HG02763 (cell line): ENCODE measurements at regions not wholly inside any gene's neighbourhood (a gene's known extent, or its start where the extent isn't known, plus 50 kb on each side); places are given as distances from the start of the nearest gene placed in this dataset.
"Not testable (repeated sequence)": the region's sequence is repeated elsewhere in the genome, so short reads cannot be mapped to it uniquely, and the experiment has no call there.

Experiments used
- ATAC-seq: cut with Tn5 transposase; IDR thresholded peaks from one replicate; pipeline ENCODE4 v1.9.1; 2021; ENCODE audit warnings: mild to moderate bottlenecking, moderate library complexity; ENCODE audit not compliant: unreplicated experiment

- ATAC-seq: no peak
These were observed 476.2 kb downstream of the PPARGC1A start for GRCh38 chr4:23413631-23414030.

- no peak for ATAC-seq
These were observed 477.1 kb downstream of the PPARGC1A start for GRCh38 chr4:23412701-23413100.

GRCh38 chr4:23408913-23409312 lies 480.9 kb downstream of the PPARGC1A start:
- not testable (repeated sequence) for ATAC-seq

GRCh38 chr4:23401572-23401971 lies 488.3 kb downstream of the PPARGC1A start:
- ATAC-seq: no peak

GRCh38 chr4:23392860-23393458 lies 496.9 kb downstream of the PPARGC1A start:
- no peak for ATAC-seq

GRCh38 chr4:23390246-23390645 lies 499.6 kb downstream of the PPARGC1A start:
- ATAC-seq: no peak

- ATAC-seq: no peak
These were observed 501.0 kb downstream of the PPARGC1A start for GRCh38 chr4:23388699-23389395.

- no peak for ATAC-seq
These were observed 501.6 kb downstream of the PPARGC1A start for GRCh38 chr4:23388255-23388654.

GRCh38 chr4:23384741-23385140 lies 505.1 kb downstream of the PPARGC1A start:
- ATAC-seq: no peak

GRCh38 chr4:23382879-23383278 lies 507.0 kb downstream of the PPARGC1A start:
- no peak for ATAC-seq

GRCh38 chr4:23374259-23374658 lies 515.6 kb downstream of the PPARGC1A start:
- no peak for ATAC-seq

GRCh38 chr4:23373261-23373660 lies 516.6 kb downstream of the PPARGC1A start:
- ATAC-seq: no peak

- no peak for ATAC-seq
These were observed 518.3 kb downstream of the PPARGC1A start for GRCh38 chr4:23371533-23371932.

- ATAC-seq: no peak
These were observed 520.5 kb downstream of the PPARGC1A start for GRCh38 chr4:23369331-23369730.

- ATAC-seq: no peak
These were observed 521.7 kb downstream of the PPARGC1A start for GRCh38 chr4:23368081-23368697.

- ATAC-seq: no peak
These were observed 523.3 kb downstream of the PPARGC1A start for GRCh38 chr4:23366557-23366906.

- no peak for ATAC-seq
These were observed 523.8 kb downstream of the PPARGC1A start for GRCh38 chr4:23365871-23366556.

GRCh38 chr4:23365086-23365485 lies 524.8 kb downstream of the PPARGC1A start:
- ATAC-seq: no peak

GRCh38 chr4:23364167-23364566 lies 525.7 kb downstream of the PPARGC1A start:
- no peak for ATAC-seq

- no peak for ATAC-seq
These were observed 528.4 kb downstream of the PPARGC1A start for GRCh38 chr4:23361453-23361852.

GRCh38 chr4:23360718-23361117 lies 529.1 kb downstream of the PPARGC1A start:
- no peak for ATAC-seq

GRCh38 chr4:23355258-23355657 lies 534.6 kb downstream of the PPARGC1A start:
- ATAC-seq: no peak
